HG02840 (cell line): ENCODE measurements at regions not wholly inside any gene's neighbourhood (a gene's known extent, or its start where the extent isn't known, plus 50 kb on each side); places are given as distances from the start of the nearest gene placed in this dataset.

Experiments used
- ATAC-seq: cut with Tn5 transposase; IDR thresholded peaks from one replicate; pipeline ENCODE4 v1.9.1; 2021; ENCODE audit warnings: mild to moderate bottlenecking, moderate library complexity, moderate number of reproducible peaks; ENCODE audit not compliant: unreplicated experiment, low FRiP score

DNA sequence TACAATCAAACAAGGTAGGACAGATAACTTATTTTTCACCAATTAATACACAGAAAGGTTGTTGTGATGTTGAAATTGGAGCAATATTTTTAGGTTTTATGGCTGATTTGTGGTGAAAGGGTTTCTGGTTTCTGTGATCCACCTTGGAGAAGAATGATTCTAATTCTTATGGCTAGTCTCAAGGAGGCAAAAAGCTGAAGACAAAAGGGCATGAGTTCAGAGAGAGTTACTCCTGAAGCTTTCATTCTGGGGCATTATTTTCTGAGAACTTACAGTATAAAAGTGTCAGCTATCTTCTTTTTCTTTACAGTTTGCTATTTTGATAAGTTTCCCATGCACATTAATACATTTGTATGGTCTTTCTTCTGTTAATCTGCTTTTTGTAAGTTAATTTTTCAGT is 372.4 kb upstream of the CCDC179 start:
- no peak for ATAC-seq

DNA sequence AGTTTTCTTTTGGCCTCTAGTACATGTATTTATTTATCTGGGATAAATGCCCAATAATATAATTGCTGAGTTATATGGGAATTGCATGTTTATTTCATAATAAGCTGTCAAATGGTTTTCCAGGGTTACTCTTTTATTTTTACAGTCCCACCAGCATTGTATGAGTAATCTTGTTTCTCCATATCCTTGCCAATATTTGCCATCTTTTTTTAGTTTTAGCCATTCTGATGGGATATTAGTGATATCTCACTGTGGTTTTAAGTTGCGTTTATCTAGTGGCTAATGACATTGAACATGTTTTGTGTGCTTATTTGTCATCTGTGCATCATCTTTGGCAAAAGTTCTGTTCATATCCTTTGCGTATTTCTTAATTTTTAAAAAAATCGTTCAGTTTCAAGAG is 372.8 kb upstream of the CCDC179 start:
- no peak for ATAC-seq

DNA sequence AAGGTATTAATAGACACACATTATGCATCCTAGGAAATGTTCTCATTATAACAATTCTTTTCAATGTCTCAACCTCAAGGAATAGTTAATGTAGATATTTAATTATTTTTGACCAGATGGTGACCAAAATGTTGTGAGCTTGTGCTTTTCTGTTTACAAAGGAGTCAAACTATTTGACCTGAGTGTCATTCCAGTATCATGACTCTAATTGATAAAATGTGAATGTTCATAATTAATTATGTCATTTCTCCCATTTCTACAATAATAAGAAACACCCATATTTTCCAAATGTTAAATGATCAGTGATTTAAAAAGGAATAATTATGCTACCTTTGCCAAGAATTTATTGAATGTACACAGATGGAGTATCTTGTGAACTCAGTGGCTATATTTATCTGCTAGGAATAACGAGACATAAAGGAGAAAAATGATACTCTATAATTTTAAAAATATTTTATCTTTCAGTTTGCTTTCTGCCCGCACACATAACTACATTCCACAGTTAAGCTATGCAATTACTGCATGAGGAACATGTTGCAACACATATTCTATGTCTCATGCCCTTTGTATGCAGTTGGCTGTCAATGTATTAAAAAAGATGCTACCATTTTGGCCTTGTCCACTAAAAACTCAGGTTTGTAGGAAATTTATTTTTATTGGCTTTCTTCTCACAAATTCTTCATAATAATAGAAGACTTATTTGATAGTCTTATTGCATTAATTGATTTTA is 376.7 kb upstream of the CCDC179 start:
- no peak for ATAC-seq

DNA sequence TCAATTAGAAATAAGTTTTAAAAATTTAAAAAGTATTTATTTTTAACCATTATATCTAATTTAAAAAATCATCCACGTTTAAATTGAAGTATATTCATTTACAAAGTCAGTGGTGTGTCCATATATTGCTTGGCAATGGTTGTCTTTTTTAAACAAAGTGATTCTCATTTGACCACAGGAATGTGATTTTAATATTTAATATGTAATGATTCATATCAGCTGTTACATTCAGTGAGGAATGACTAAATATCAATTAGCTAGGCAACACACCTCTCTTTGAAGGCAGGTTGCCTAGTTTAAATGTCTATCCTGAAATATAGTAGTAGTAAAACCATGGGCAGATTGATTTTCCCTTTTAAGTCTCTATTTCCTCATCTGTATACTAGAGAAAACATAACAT is 392.2 kb upstream of the CCDC179 start:
- no peak for ATAC-seq

DNA sequence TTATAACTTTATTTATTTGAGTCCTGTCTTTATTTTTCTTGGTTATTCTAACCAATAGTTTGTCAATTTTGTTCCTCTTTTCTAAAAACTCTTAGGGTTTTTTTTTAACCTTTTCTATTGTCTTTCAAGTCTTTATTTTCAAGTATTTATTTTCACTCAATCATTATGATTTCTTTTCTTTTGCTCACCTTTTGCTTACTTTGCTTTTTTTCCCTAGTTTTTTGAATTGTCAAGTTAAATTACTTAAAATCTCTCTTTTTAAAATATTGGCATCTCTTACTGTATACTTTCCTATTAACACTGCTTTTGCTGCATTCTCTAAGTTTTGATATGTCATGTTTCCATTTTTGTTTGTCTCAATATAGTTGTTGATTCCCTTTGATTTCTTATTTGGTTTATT is 396.8 kb upstream of the CCDC179 start:
- ATAC-seq, result no peak

DNA sequence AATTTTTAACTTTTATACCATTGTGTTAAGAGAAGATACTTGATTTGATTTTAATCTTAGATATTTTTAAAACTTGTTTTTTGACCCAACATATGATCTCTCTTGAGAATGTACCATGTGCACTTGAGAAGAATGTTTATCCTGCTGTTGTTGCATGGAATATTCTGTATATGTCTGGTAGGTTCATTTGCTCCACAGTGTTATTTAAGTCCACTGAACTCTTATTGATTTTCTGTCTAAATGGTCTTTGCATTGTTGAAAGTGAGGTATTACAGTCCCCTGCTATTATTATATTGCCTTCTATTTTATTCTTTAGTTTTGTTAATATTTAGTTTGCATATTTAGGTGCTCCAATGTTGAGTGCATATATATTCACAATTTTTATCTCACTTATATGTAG is 397.3 kb upstream of the CCDC179 start:
- ATAC-seq, result no peak

DNA sequence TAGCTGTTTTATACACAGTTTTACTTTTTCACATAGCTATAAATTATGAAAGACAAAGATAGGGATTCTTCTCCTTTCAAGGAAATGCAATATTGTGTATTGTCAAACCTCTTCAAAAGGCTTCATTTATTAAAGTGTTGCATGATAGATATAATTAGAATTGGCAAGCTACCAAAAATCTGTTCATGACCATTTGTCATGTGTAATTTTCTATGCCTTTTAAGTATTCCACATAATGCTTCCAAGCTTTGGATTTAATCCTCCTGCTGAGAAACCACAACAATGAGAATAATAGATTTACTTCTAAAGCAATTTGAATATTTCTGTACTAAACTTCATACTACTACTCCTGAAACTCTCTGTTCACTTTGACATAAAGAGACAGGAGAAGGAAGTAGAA is 403.2 kb upstream of the CCDC179 start:
- ATAC-seq, result no peak

DNA sequence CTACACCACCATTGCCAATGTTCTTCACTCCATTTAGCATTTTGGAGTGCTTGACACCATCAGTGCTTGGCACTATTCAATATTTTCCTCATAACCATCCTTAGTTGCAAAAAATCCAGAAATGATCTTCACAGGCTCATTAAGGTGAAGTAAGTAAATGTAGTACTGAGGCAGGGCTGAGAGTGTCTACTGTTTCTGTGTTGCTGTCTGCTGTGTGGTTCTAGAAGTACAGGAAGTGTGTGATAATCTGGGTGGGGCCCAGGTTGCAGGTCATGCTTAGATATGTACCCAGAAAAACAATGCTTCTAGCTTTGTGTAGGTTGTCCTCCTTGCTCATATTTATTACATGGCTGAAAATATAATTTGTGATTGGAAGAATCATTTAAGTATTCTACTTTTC is 411.8 kb upstream of the CCDC179 start:
- ATAC-seq, result no peak

DNA sequence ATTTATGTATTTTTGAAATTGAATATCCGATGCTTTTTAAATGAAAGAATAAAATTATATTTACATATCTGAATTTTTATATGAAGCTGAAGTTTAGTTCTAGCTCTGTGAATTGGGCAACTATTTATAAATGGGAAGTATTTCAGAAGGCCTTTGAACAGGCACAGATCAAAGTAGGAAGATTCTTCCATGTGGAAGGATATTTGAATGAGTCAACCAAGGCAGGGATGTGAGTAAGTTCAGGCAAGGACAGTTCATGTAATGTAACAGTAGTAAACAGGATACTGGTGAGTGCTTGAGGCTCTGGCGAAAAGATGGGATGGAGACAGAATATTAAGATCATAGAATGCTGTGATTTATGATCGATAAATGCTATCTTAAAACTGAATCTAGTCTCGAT is 417.8 kb upstream of the CCDC179 start:
- no peak for ATAC-seq

DNA sequence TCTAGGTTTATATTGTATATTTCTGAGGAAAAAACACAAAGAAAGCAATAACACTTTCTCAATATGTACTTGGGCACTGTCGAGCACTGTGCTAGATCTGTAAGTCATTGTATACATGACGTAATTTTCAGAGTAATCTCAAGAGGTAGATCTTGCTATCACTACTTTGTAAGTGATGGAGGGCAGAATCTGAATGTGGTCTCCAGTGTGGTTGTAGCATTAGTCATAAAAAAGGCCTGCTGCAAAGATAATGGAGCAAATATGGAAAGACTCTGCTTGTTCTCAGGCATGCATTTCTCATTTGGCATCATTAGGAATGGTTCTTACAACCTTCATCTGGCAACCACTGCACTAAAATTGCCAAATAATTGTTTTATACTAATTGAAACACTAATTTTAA is 419.8 kb upstream of the CCDC179 start:
- no peak for ATAC-seq

DNA sequence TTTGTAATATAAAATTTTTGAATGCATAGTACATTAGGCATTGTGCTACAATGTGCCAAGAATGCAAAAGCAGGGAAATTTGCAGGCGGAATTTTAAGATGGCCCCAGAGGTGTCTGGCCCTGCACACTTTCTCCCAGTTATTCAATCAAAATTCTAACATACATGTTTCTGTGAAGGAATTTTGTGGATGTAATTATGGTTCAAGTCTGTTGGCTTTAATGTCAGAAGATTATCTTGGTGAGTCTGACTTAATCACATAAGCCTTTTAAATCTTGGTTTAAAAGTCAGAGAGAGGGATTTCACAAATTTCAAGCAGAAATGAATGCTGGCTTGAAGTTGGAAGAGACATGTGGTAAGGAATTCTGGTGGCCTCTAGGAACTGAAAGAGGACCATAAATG is 423.4 kb upstream of the CCDC179 start:
- ATAC-seq, result no peak

DNA sequence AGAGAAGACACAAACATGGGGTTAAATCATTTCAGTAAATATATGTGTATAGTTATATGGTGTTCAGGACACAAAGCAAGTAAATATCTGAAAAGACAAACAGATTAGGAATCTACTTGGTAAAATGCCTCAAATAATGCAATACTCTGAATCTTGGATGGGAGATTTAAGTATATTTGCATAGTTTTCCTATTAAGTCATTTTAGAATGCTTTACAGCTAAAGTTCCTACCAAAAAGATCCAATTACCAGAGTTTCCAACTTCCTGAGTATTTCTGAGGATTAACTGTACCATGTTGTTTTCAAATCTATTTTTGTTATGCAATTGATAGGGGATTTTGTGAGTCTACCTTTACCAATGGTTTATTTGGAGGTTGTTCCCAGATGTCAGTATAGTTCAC is 424.4 kb upstream of the CCDC179 start:
- no peak for ATAC-seq

DNA sequence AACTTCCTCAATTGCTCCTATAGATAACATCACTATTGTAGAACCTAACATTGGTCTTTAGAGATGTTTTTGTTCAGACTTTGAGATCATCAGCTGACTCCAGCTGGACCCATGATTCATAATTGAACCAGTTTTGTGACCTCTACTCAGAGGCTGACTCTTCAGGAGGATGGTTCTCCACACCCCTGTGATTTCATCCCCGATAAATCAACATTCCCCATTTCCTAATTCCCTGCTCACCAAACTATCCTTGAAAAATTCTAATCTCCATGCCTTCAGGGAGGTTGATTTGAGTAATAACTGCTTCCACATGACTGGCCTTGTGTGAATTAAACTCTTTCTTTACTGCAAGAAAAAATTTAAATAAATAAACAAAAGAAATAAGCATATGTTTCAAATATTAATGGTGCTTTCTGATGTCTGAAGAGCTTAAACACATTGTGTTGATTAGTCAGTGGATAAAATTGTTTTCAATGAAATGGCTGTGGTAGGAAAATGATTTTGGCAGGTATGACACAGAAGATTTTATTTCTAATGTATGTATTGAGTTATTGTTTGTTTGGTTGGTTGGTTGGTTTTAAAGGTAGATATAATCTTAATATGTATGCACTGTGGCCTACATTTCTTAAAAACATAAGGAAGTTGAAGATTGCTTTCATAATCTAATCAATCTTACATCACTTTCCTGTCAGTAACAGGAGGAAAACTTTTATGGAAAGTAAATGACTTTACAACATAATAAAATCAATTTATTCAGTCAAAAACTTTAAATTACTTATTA is 427.9 kb upstream of the CCDC179 start:
- ATAC-seq, result no peak

DNA sequence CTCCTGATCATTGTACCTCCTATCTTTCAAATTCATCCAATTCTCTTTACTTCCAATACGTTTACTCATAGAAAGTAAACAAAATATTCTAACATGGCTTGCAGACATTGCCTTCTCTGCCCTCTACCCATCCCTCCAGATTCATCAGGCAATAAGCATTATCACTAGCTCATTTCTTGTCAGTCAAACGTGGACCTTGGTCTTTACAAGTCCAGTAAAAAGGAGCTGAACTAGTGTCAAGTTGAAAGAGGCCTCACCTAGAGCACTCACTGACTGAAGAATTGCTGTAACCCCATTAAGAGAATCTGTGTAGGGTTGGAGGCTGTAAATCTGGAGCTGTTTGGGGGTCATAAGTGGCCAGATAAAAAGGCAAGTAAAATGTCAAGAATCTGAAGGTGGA is 435.0 kb upstream of the CCDC179 start:
- ATAC-seq, result no peak

DNA sequence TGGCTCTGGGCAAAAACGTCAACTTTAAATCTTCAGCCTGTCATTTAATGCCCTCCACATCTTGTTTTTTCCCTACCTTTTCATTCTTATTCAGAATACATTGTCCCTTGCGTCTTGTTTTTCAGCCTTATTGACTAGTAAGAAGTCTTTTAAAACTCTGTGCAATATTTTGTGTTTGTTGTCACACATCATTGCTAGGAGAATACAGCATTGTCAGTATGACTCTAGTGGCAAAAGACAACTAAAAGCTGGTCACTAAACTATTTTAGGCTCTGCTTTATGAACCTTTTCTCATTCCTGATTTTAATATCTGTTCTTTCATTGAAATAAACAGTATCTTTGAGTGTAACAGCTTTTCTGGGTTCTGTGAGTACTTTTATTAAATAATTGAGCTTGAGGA is 447.8 kb upstream of the CCDC179 start:
- no peak for ATAC-seq

DNA sequence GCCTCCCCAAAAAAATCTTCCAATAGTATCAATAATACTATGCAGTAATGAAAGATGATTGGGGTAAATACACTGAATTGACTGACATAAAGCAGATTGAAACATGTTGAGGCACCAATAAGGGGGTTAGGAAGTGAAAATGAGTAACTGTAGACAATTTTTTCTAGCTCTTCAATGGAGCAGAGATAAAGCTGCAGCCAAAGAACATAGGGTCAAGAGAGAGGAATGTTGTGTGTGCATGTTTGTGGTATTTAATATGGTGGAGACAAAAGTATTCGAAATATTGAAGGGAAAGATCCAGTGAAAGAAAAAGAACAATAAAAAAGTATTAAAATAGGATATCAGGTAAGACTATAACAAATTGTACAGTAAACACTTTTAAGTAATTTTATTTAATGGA is 450.0 kb upstream of the CCDC179 start:
- no peak for ATAC-seq

DNA sequence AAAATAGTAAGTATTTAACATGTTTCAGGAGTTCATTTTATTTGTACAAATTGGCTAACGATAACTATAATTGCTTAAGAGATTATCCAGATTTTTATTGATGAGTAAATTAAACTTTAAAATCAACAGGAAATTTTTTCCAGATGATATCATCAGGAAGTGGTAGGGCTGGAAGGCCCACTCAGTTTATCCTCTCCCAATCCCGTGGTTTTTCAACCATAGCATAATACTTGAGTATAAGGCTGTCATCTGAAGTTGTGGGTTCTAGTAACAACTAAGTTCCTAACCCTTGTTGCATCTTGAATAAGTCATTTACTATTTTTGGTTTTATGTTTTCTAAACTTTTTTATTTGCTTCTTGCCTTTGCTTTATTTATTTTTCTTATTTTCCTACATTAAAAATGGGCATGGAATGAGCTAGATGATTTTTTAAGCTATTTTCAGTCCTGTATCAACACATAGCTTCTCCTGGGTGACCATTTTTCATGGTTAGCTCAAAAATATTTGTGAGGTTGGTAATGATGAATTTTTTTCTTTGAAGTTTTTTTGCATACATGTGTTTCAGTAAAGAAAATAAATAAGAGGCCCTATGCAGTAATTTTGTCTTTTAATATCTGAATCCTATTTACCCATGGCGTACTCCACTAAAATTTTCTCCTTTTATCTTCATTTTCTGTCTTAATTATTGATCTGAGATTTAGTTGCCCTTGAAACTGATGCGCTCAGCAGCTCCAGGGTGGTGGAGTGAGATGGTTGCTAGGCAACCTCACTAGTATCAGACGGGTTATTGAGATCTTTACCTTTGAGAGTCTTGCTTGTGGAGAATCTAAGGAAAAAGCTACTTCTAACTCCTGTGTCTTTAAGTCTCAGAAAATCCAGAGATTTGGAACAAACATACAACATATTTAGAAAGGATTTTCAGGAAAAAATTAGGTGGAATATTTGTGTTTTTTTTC is 452.0 kb upstream of the CCDC179 start:
- ATAC-seq, result no peak

DNA sequence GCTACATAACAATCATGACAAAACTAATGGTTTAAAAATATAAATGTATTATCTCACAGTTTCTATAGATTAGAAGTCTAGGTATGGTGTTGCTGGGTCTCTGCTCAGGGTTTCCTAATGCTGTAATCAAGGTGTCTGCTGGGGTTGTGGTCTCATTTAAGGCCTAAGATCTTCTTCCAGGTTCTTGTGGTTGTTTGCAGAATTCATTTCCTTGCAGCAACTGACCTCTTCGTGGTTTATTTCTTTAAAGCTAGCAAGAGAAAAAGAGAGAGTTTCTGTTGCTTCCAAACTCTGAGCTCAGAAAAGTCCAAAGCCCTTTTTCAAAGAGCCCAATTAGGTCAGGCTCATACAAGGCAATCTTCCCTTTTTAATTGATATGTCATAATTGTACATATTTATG is 452.7 kb upstream of the CCDC179 start:
- no peak for ATAC-seq

DNA sequence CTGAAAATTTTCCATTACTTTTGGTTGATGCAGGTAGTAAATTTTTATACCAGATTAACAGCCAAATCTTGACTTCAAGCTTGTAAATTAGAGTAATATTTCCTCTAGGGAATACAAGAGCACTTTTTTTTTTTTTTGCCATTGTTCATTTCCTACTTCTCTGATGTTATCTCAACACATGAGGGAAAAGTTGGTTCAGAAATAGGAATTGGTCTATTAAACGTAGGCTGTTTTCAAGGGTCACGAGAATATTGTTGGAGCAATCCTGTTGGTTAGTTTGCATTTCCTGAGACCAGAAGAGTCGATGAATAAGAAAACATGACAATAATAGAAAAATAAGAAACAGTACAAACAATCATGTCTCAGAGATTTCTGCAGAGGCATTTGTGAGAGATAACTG is 453.9 kb upstream of the CCDC179 start:
- no peak for ATAC-seq

DNA sequence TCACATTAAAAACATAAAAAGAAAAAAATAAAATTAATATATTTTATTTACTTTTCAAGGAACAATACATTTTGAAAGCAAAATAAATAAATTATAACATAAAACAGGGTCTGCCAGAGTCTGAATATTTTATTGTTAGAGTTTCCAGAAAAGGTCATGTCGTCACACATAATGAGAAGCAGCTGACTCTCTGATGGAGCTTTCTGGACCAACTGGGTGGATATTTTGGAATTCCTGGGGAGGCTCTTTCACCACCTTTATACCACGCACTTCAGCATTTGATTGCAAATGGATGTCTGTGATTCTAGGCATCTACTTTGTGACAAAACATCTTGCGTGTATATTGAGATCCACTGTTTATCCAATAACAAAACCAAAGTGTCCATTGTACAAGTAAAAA is 455.0 kb upstream of the CCDC179 start:
- ATAC-seq, result no peak

DNA sequence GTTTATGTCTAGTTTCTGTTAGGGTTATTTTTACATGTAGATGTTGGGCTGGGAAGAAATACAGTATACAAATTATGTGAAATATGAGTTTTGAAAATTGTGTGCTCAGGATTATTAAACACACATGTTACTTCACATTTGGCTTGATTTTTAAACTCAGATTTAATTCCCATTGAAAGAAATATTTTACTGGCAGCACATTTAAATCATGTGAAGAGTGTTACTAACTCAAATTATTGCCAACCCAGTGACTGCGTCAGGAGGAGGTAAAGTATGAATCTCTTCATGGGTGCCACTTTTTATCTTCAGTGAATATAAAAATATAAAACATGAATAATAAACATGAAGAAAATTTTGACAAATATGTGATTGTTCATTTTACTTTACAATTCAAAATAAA is 457.5 kb upstream of the CCDC179 start:
- ATAC-seq, result no peak
